ENCODE measurements at regions not wholly inside any gene's neighbourhood (a gene's known extent, or its start where the extent isn't known, plus 50 kb on each side); places are given as distances from the start of the nearest gene placed in this dataset.

DNA sequence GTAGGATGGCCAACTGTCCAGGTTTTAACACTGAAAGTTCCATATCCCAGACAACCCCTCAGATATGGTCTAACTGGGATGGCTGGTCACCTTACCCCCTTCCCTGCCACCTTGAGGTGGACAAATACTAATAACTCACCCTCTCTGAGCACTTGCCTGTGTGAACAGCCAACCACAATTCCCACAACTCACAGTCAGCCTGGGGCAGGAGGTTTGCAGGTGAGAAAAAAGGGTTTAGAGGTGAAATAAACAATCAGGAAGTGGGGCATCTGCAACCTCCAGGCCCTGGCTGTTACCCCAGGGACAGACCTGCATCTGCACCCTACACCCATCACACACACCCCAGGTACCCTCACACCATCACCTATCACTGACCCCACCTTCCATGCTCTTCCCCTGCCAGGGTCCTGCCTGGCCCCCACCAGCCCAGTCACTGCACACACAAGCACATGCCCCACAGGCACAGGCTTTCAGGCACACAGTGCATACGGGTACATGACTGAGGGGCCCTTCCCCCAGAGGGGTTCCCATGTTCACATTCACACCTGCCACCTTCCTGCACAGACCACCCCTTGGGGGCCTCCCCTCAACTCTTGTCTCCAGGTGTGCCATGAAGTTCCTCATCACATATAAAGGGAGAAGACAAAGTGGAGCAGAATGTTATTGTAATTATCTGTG lies 679.5 kb downstream of the MATN1 start:
- TF ChIP-seq POLR2A (IDR thresholded peaks at IDR 0.05; ENCODE audit: low read length) (no peak), GATA1 (IDR thresholded peaks at IDR 0.05; ENCODE audit: low read depth, low read length) (no peak)

All from erythroblast (primary cell).